Stimulated activated CD4-positive, alpha-beta T cell treated with anti-CD3 and anti-CD28 coated beads, Interleukin-4, amount 100 ng/mL, for 4 hours (primary cell): ENCODE measurements at regions not wholly inside any gene's neighbourhood (a gene's known extent, or its start where the extent isn't known, plus 50 kb on each side); places are given as distances from the start of the nearest gene placed in this dataset.

Experiments used
- DNase-seq, 2 experiments: peaks; one replicate each; pipeline ENCODE4 v3.0.0-alpha.2; 2020

DNA sequence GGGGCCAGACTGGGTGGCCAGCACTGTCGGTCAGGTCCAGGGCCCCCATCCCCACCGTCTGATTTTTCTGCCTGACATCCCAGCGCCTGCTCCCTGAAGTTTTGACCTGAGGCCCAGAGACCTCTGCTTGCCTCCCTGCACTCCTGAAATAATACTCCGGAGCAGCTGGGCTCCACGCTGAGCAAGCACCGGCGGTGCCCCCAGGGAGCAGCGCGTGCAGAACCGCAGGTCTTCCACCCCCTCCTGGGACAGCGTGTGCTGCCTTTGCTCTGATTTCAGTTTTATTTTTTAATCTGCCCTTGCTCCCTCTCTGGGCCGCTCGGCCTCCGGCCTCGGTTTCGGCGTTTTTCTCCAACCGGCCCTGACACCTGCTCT, 132.4 kb upstream of the GSE1 start:
- DNase-seq: no peak

DNA sequence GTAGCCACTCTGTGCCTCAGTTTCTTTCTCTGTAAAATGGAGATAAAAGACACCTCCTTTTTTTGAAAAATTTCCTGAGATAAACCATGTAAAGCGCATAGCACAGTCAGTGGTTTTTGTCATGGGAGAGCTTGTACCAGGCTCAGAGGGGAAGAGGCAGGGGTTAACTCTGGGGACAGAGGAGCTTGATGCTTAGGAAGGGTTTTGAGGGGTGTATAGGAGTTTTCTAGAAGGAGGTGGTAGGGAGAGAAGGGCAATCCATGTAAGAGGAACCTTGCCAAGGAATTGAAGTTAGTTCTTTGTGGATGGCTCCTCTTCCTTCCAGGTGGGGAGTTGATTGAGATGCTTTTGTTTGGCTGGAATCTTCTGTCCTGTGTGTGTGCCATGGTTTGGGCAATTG, 131.9 kb upstream of the GSE1 start:
- DNase-seq: no peak

DNA sequence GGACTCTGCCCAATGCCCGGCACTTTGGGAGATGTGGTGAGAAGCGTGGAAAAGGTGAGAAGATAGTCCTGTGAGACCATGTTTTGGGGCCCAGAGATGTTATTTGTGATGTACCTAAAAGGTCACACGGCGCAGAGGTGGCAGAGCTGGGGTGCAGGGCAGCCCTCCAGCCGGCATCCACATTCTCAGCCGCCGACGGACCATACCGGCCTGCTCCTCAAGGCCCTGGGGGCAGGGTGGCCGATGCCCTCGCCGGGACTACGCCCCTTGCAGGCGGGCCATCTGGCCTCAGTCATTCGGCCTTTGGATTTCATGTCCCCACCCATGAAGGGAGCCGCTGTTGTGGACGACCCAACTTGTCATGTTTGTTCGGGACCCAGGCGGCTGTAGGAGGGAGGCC, 131.4 kb upstream of the GSE1 start:
- no peak for DNase-seq

DNA sequence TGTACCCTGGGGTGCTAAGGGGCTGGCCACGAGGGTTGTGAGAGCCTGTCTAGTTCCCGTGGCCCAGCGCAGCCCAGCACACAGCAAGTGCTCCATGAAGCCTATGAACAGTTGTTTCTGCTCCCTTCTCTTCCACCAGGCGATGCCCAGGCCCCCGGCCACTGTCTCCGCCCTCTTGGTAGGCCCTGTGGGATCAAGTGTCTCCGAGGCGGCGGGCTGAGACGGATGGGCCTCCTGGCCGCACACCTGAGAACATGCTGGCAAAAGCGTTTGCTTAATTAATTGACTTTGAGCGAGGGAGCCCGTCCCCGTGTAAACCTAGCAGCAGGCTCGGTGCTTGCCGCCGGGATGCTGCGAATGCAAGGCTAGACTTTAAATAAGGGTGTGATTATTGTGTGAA, 129.7 kb upstream of the GSE1 start:
- no peak for DNase-seq

DNA sequence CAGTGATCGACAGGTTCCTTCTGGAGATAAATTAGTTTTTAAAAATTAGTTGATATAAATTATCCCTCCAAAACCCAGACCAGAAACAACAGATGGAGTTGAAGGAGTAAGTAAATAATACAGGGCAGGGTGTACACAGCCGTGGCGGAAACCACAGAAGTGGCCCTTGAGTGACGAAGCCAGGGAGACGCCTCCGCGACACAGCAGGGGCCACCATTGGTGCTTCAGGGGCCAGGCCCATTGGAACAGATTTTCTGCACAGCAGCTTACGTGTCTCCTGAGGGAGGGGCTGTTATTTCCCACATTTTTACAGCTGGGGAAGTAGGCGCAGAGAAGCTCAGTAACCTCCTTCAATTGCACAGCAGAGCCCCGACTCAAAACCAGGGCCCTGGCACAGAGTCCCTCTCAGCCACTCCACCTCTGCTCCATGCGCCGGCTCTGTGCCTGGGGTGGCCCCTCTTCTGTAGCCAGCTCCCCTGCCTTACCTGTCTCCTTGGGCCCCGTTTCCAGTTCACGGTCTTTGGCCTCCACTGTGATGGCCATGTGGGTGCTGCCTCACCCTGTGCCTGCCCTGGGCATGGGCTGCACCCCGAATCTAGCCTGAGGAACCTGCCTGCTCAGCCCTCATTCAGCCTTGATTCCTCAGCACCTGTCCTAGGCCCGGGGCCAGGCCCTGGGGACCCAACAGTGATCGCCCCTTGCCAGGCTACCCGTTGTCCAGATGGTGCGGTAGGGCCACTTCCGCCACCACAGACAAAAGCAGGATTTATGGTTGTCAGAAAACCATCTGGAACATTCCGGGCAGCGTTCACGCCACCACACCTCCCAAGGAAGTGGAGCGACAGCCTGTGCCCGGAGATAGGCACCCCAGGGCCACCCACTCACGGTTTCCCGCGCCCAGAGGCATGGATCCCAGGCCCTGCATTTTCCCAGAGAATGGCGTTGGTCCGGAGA, 128.5 kb upstream of the GSE1 start:
- no peak for DNase-seq

DNA sequence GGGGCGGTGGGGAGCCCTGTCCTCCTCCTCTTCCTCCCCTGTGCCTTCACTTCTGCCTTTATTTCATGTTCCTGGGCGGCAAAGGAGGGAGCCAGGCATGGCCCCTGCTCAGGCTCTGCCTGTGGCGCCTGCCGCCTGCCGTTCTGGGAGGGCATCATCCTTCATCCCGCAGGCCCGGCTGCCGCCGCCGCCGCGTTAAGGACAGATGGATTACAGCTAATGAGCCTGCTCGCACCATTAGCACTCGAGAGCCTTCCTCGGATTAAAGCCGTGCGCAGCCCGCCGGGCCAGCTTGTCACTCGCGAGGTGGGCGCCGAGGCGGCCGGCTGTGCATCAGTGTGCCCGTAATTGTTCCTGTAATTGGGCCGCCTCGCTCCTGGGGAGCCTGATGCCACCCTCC, 127.7 kb upstream of the GSE1 start:
- DNase-seq: no peak

DNA sequence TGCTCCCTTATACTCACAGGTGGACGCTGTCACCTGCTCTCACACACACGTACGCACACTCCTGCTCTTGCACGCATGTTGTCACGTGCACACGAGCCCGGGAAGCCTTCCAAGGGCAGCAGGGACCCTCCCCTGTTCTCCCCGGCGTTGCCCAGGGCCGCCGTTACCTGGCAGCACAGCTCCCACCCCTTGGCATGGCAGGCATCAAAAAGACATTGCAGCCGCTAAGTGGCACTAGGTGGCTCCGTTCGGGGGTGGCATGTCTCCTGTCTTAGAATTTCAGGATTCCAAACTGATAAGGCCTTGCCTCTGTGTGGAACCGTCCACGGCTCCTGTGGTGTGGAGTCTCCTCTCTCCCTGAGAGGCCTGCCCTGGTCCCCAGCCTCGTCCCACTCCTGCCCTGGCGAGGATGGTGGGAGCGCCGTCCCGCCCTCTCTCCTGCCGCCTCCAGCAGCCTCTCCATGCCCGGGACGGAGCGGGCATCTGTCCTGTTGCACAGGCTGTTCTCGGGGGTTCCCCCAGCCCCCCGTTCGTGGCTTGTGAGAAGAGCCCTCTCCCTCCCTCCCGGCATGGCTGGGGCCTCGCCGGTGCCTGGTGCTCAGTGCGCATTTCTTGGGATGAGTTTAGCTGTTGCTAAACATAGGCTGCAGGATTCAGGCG, 126.7 kb upstream of the GSE1 start:
- DNase-seq: no peak

DNA sequence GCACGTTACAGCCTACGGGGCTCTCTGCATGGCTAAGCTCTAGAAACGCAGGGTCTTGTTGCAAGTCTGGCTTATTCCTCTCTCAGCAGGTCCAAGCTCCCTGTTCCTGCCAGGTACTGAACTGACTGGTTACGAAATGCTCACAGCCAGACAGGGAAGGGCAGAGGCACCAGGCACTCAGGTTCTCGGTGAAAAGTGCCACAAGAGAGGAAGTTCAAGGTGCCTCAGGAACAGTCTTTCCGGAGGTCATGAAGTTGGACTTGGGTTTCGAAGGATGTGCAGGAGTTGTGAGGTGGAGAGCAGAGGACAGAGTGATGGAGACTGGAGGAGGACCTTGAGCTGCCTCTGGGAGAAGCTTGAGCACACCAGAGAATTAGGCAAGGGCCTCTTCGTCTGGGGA, 124.7 kb upstream of the GSE1 start:
- DNase-seq: no peak

DNA sequence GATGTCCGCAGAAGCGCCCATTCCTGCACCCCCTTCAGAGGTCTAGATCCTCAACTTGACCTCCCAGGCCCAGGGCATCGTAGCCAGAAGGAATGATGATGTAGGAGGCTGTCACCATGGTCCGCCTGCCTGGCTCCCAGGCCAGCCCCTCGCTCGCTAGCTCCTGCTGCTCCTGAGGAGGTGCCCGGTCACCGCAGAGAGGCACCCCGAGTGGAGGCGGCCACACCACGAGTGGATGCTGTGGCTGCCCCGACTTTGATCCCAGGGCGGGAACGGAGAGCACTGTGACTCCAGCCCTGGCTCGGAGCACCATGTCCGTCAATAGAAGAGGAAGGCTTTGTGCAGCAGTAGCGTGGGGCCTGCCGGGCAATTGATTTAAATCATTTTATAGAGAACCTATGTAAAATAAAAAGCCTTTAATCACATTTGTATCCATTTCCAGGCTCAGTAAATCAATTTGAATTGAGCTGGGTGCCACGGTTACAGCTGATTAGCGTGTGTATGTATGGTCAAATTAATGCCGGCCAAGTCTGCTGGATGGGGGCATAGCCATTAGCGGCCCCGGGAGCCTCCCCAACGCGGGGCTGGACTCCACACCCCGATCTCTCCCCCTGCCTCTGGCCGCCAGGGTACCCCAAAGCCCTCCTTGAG, 122.6 kb upstream of the GSE1 start:
- DNase-seq: no peak

DNA sequence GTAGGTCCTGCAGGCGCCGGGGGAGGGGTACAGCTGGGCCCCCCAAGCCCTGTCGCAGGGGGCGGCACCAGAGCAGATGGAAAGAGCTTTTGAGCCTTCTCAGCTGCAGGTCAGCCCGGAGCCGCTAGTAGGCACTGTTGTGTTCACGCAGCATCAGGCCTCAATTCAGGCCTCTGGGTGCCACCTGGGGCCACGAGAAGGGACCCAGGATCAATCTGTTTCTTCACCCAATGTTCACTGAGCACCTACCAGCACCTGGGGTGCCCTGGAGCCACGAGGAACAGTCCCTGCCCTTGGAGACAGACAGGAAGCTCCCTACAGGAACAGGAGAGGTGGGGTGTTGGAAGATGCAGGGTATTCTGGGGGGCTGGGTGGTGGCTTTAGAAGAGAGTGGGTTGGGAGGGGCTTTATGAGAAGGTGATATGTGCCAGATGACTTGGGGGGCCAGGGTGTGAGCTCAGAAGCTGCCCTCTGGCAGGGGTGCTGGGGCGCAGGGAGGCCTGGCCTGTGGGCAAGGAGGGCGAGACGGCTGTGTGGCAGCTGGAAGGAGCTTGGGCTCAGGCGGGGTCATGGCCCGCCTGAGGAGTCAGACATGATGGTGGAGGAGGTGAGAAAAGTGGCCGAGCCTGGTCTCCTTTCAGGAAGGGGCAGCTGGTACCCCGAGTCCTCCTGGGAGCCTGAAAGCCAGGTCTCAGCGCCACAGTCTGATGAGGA, 121.9 kb upstream of the GSE1 start:
- DNase-seq: peak; percentile 10 to 39

DNA sequence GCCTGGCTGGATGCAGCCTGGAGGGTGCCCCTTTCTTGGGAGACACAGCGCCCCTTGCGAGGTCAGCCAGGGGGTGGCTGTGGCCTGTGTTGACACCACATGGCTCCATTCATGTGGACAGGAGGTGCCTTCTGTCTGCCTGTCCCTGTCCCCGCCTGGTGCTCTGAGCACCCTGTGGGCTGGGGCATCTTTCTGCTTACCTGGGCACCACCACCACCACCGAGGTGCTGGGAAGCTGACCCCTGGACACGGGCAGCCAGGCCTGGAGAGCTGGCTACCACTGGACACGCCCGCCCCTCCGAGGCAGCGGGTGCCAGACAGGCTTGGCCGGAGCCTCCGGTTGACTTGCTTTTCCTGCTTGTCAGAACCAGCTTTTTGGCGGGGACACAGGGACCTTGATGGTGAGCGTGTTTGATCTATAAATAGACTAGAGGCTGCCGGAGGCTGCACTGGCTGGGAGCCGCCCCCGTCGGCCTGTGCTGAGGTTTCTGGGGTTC, 121.3 kb upstream of the GSE1 start:
- DNase-seq: no peak

DNA sequence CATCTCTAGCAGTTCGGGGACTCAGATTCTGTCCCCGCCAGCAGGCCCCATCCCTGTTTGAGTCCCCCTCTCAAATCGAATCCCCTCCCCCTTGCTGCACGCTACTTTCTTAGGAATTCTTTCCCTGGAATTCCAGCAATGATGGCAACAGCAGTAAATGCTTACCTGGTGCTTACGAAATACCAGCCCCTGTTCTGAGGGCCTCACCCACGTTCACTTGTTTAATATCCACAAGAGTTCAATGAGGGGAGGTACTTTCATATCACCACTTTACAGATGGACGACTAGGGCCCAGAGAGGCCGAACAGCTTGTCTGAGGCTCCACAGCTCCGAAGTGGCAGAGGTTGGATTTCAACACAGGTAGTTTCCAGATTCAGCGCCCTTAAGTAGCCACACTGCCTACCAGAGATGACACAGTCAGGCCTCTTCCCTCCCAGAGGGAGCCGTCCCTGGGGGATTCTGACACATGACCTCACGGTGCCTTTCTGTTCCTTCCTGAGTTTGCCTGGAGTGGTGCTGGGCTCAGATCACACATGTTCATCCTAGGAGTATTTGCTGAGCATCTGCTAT, 120.7 kb upstream of the GSE1 start:
- DNase-seq: no peak

DNA sequence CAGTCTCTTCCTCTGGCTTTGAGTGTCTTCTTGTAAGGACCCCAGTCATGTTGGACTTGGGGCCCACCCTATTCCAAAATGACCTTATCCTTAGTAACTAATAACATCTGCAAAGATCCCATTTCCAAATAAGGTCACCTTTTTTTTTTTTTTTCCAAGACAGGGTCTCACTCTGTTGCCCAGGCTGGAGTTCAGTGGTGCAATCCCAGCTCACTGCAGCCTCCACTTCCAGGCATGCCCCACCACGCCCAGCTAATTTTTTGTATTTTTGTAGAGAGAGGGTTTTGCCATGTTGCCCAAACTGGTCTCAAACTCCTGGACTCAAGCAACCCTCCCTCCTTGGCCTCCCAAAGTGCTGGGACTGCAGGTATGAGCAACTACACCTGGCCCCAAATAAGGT, 118.8 kb upstream of the GSE1 start:
- no peak for DNase-seq

DNA sequence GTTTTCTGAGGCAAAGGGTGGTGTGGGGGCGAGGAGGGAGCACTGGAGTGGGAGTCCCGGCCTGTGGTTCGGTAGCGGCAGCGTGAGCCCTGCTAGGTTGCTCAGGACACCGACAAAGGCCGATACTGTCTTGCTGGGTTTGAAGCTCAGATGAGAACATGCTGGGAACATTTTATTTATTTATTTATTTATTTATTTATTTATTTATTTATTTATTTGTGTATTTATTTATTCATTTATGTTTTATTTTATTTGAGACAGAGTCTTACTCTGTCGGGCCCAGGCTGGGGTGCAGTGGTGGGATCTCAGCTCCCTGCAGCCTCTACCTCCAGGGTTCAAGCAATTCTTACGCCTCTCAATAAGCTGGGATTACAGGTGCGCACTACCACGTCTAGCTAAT, 117.9 kb upstream of the GSE1 start:
- DNase-seq: no peak

DNA sequence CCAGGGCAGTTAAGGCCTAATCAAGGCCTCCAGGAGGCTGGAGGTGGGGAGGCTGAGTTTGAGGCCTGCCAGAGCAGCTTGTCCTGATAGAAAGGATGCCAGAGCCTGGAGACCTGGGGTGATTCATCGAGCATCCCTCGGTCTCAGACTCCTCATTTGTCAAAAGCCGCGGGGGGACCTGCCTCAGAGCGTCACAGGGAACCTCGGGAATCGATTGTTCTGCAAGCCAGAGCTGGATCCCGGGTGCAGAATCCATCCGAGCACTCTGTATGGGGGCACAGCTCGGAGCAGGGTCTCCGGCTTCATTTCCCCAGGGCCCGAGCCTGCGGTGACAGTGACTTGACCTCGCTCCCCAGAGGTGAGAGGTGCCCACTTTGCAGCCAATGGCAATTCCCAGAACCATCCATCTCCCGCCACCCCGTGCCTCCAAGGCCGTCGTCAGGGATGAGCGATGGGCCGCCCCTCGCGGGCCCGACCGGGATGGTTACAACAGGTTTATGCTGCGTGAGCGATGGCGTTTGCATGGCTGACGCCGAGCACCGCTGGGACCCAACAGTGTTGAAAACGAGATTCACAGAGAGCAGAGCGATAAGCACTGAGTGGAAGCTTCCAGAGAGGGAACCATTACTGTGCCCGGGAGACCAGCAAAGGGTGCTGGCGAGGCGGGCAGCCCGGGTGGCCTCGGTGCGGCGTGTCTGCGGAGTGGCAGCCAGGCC, 117.1 kb upstream of the GSE1 start:
- DNase-seq: no peak

DNA sequence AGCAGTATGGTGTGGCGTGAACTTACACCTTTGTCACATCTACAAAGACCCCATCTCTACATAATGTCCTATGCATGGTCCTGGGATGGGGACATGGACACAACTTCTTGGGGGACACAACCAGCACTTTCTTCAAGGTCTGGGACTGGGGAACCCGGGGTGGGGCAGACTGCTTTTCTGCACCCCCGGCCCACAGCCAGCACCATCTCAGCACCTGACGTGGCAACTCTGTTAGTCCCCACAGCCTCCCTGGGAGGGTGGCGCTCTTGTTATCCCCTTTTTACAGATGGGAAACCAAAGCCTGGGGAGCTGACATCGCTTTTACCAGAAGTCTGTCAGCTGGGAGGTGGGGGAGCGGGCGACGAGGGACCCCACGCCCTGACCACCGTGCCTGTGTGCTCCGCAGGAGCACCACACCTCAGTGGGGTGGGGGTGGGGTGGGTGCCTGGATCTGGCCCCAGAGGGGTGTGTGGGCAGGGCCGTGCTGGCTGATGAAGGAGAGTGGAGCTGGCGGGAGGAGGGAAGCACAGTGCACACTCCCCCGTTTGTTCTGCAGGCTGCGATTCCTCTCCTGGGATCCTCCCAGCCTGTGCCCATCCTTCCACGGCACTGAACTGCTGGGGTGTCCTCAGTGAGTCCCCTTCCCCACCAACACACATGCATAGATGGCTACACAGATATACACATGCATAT, 115.4 kb upstream of the GSE1 start:
- DNase-seq: no peak

DNA sequence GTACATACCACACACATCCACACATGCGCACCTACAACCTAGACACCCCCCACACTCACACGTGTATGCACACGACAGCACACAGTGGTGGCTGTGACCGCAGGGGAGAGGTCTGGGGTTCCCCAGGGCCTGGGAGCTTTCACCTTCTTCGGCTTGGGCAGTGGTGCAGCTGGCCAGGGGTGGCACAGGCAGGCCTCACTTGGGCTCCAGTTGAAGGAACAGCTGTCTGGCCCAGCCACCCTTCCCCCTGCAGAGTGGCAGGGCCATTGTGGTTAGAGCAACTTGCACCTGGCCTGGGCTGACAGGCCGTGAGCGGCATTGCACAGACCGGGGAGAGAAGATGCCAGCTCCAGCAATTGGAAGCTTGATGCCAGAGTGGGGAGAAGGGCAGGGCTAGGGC, 114.5 kb upstream of the GSE1 start:
- DNase-seq: no peak

DNA sequence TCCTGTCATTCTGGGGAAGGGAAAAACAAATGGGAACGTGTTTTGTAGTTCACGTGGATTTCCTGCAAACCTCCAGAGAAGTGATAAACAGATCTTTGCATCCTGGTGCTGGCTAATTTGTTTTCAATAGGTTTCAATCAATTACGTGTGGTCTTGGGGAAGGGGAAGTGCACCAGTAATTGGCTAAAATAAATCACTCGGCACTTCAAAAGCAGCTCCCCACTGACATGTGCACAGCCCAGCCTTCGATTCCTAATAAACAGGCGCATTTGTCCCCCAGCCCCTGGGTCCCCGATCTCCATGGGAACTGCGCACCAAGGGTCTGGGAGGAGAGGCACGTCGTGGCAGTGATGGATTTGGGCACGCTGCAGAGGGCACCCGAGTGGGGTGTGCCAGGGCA, 112.9 kb upstream of the GSE1 start:
- no peak for DNase-seq

DNA sequence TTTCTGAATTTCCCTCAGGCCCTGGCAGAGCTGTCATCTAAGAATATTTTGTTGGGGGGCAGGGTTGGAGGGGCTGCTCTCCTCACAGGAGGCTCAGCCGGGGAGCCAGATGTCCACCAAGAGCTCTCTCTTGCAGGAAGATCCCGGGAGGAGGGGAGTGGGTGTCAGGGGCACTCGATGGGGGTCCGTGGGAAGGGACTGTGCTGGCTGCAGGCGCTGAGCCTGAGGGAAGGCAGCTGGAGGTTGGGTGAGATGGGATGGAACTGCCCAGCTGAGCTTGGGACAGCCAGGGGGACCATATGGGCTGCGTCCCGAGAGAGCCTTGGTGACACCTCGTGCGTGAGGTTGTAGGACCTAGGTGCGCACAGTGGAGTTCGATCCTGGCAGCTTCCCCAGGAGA, 111.2 kb upstream of the GSE1 start:
- no peak for DNase-seq

DNA sequence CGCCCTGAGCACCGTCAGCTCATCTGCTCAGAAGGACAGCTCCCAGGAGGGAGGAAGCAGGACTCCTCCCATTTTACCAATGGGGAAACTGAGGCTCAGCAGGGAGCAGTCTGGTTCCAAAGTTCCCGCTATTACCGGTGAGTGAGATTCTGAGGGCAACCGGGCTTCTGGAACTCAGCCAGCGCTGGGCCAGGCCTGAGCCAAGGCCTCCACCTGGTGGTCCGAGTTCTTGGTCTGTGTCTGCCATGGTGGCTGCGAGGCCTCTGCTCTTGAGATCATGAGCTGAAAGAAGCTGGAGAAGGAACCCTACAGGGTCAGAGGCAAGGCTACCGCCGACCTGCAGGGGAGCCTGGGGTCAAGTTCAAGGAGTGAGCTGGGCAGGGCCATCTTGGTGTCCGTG, 110.8 kb upstream of the GSE1 start:
- DNase-seq: no peak

DNA sequence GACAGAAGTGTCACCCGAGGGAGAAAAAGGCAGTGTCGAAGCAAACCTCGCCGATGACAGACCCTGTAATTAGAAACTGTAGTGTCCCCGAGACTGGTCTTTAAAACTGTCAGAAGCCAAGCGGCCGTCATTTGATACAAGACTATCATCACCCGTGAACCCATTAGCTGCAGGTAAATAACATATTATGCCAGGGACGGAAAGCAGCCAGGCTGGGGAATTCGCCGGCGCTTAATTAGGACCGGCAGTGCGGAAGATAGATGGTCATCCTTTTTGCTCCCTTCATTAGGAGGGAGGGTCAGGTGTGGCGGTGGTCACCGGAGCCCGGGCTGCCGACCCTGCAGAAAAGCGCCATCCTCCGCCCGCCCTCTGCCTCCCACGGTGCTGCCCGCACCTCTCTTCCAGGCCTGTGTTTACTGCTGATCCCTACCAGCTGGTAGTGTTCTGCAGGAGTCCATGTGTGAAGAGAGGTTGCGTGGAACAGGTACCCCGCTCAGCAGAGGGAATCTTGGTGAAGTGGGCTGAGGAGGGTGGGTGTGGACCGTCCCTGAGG, 109.4 kb upstream of the GSE1 start:
- DNase-seq: no peak
